WTC11 (cell line): ENCODE measurements at regions not wholly inside any gene's neighbourhood (a gene's known extent, or its start where the extent isn't known, plus 50 kb on each side); places are given as distances from the start of the nearest gene placed in this dataset.

Experiments
- ATAC-seq: fragments of 200-7000 bp; cut with Tn5 transposase; 2 replicates; pipeline ENCODE4 v1.10.0; 2021; ENCODE audit warnings: mild to moderate bottlenecking, moderate library complexity
- CTCF ChIA-PET: fragments of 300-600 bp; sonication (Branson Sonifier 250); formaldehyde crosslinking; loops from one replicate; lab custom pipeline; 2021; ENCODE audit warnings: antibody characterized with exemption; lab: Charles Lee
- POLR2A ChIA-PET: fragments of 350-600 bp; sonication (Branson Sonifier 250); formaldehyde crosslinking; loops from one replicate; lab custom pipeline; 2021; ENCODE audit warnings: antibody characterized with exemption; lab: Charles Lee
- DNase-seq: peaks from one replicate; pipeline ENCODE4 v3.0.0; 2021; ENCODE audit warnings: low spot score
- H3K27ac Mint-ChIP-seq: 2 replicates; pipeline ENCODE4 v1.8.0; 2021; ENCODE audit warnings: mixed read lengths
- H3K27me3 Mint-ChIP-seq: 2 replicates; pipeline ENCODE4 v1.8.0; 2021; ENCODE audit warnings: low read depth, mild to moderate bottlenecking, moderate library complexity, mixed read lengths
- H3K36me3 Mint-ChIP-seq: 2 replicates; pipeline ENCODE4 v1.8.0; 2021; ENCODE audit warnings: mixed read lengths
- H3K4me1 Mint-ChIP-seq: 2 replicates; pipeline ENCODE4 v1.8.0; 2022; ENCODE audit warnings: mixed read lengths
- H3K4me3 Mint-ChIP-seq: 2 replicates; pipeline ENCODE4 v1.8.0; 2021; ENCODE audit warnings: mild to moderate bottlenecking, moderate library complexity, mixed read lengths
- H3K9me3 Mint-ChIP-seq: 2 replicates; pipeline ENCODE4 v1.8.0; 2021; ENCODE audit warnings: mixed read lengths
- AR ChIP-seq: fragments of 250-450 bp; sonication (Bioruptor Pico); IDR thresholded peaks from 2 replicates; pipeline ENCODE4 v1.9.0; 2021; ENCODE audit warnings: mild to moderate bottlenecking
- CREB1 ChIP-seq: sonication (generic); formaldehyde crosslinking; IDR thresholded peaks from 2 replicates; pipeline ENCODE4 v1.8.0; 2023; ENCODE audit warnings: mild to moderate bottlenecking, missing genetic modification reagents
- E2F1 ChIP-seq: sonication (generic); formaldehyde crosslinking; IDR thresholded peaks from 2 replicates; pipeline ENCODE4 v1.8.0; 2022; ENCODE audit warnings: mild to moderate bottlenecking, missing genetic modification reagents
- FOXK1 ChIP-seq: sonication (generic); formaldehyde crosslinking; IDR thresholded peaks from 2 replicates; pipeline ENCODE4 v1.8.0; 2022; ENCODE audit warnings: mild to moderate bottlenecking, moderate library complexity, missing genetic modification reagents
- FOXP1 ChIP-seq: sonication (generic); formaldehyde crosslinking; IDR thresholded peaks from 2 replicates; pipeline ENCODE4 v1.8.0; 2022; ENCODE audit warnings: missing genetic modification reagents, mild to moderate bottlenecking, moderate library complexity, borderline replicate concordance
- FOXP4 ChIP-seq: sonication (generic); formaldehyde crosslinking; IDR thresholded peaks from 2 replicates; pipeline ENCODE4 v1.8.0; 2022; ENCODE audit warnings: mild to moderate bottlenecking, missing genetic modification reagents
- JAZF1 ChIP-seq: fragments of 250-450 bp; sonication (Bioruptor Pico); IDR thresholded peaks from 2 replicates; pipeline ENCODE4 v1.9.0; 2021; ENCODE audit warnings: moderate library complexity, mild to moderate bottlenecking, inconsistent platforms
- MXD4 ChIP-seq: fragments of 250-450 bp; sonication (Bioruptor Pico); IDR thresholded peaks from 2 replicates; pipeline ENCODE4 v1.8.0; 2021; ENCODE audit warnings: mild to moderate bottlenecking, moderate library complexity, borderline replicate concordance
- NFE2L1 ChIP-seq: sonication (generic); formaldehyde crosslinking; IDR thresholded peaks from 2 replicates; pipeline ENCODE4 v1.8.1; 2023; ENCODE audit warnings: missing genetic modification reagents
- OVOL2 ChIP-seq: fragments of 250-450 bp; sonication (Bioruptor Pico); IDR thresholded peaks from 2 replicates; pipeline ENCODE4 v1.9.0; 2021; ENCODE audit warnings: mild to moderate bottlenecking, borderline replicate concordance
- RELA ChIP-seq: sonication (generic); formaldehyde crosslinking; IDR thresholded peaks from 2 replicates; pipeline ENCODE4 v1.8.1; 2022; ENCODE audit warnings: missing genetic modification reagents, mild to moderate bottlenecking, borderline replicate concordance
- RORB ChIP-seq: fragments of 250-450 bp; sonication (Bioruptor Pico); IDR thresholded peaks from 2 replicates; pipeline ENCODE4 v1.9.0; 2021; ENCODE audit warnings: mild to moderate bottlenecking
- SP1 ChIP-seq: sonication (generic); formaldehyde crosslinking; conservative IDR thresholded peaks from 2 replicates; pipeline ENCODE4 v1.8.1; 2022; ENCODE audit warnings: missing genetic modification reagents
- ZNF121 ChIP-seq: sonication (generic); formaldehyde crosslinking; IDR thresholded peaks from 2 replicates; pipeline ENCODE4 v1.8.0; 2023; ENCODE audit warnings: missing genetic modification reagents
- ZNF219 ChIP-seq: sonication (generic); formaldehyde crosslinking; IDR thresholded peaks from 2 replicates; pipeline ENCODE4 v1.8.0; 2023; ENCODE audit warnings: missing genetic modification reagents, mild to moderate bottlenecking, borderline replicate concordance
- ZNF232 ChIP-seq: sonication (generic); formaldehyde crosslinking; IDR thresholded peaks from 2 replicates; pipeline ENCODE4 v1.8.0; 2022; ENCODE audit warnings: mild to moderate bottlenecking, missing genetic modification reagents
- ZNF263 ChIP-seq: sonication (generic); formaldehyde crosslinking; IDR thresholded peaks from 2 replicates; pipeline ENCODE4 v1.8.1; 2022; ENCODE audit warnings: low read depth, mild to moderate bottlenecking, moderate library complexity, missing genetic modification reagents
- ZNF425 ChIP-seq: fragments of 250-450 bp; sonication (Bioruptor Pico); conservative IDR thresholded peaks from 2 replicates; pipeline ENCODE4 v1.9.0; 2021; ENCODE audit warnings: mild to moderate bottlenecking

GRCh38 chr13:53174545-53174944 is 145.9 kb downstream of the OLFM4 start:
- Mint-ChIP-seq H3K36me3 (0 out of 2 replicates have a peak, but pooled peaks cover 4% of the 10 kb centered on the region), H3K27me3 (no peaks in the 10 kb centered on the region), H3K4me3 (no peak overlapping the region), H3K4me1 (no peaks in the 10 kb centered on the region), H3K9me3 (peaks cover 15% of the 10 kb centered on the region), H3K27ac (no peak overlapping the region)
- POLR2A ChIA-PET, result no interaction called here
- no peak for TF ChIP-seq FOXP1 (CRISPR knock-in tag)
- TF ChIP-seq RORB (CRISPR knock-in tag), result no peak
- TF ChIP-seq MXD4, result no peak
- no peak for TF ChIP-seq OVOL2 (CRISPR knock-in tag)
- TF ChIP-seq E2F1 (CRISPR knock-in tag), result no peak
- no peak for TF ChIP-seq FOXP4 (CRISPR knock-in tag)
- TF ChIP-seq ZNF263 (CRISPR knock-in tag), result no peak
- TF ChIP-seq FOXK1 (CRISPR knock-in tag), result no peak
- no peak for TF ChIP-seq AR
- TF ChIP-seq CREB1 (CRISPR knock-in tag), result no peak
- no peak for TF ChIP-seq JAZF1 (CRISPR knock-in tag)
- TF ChIP-seq ZNF425 (CRISPR knock-in tag), result no peak
- DNase-seq (no peak), ATAC-seq (no peak)
- CTCF ChIA-PET, result interaction anchor here (1.3 kb wide), 1 partner anchor 23 kb away, joined by 4 read pairs; no protein-coding TSS in a partner anchor

- no peak overlapping the region for H3K4me3 Mint-ChIP-seq
- POLR2A ChIA-PET, result no interaction called here
- no peak for ATAC-seq
- no peak for TF ChIP-seq SP1 (CRISPR knock-in tag)
- no peak for TF ChIP-seq NFE2L1 (CRISPR knock-in tag)
- TF ChIP-seq RELA (CRISPR knock-in tag), result no peak
- TF ChIP-seq, all 79 proteins: peak for 0
- H3K4me1 Mint-ChIP-seq, result no peaks in the 10 kb centered on the region
- no peak overlapping the region for H3K27ac Mint-ChIP-seq
- H3K36me3 Mint-ChIP-seq, result no peaks in the 10 kb centered on the region
- peaks cover 18% of the 10 kb centered on the region for H3K9me3 Mint-ChIP-seq
- H3K27me3 Mint-ChIP-seq, result peaks cover 4% of the 10 kb centered on the region; the same call in 1 of the 2 replicates
- DNase-seq, result no peak
- CTCF ChIA-PET, result interaction anchor here (0.8 kb wide), 1 partner anchor 10 kb away, joined by 3 read pairs; no protein-coding TSS in a partner anchor
These were observed 152.1 kb downstream of the OLFM4 start for GRCh38 chr13:53180684-53181083.

- H3K27ac Mint-ChIP-seq, result no peak overlapping the region
- ATAC-seq (no peak), DNase-seq (no peak)
- H3K9me3 Mint-ChIP-seq, result peaks cover 18% of the 10 kb centered on the region
- no peaks in the 10 kb centered on the region for H3K36me3 Mint-ChIP-seq
- H3K4me3 Mint-ChIP-seq, result no peak overlapping the region
- POLR2A ChIA-PET, result no interaction called here
- CTCF ChIA-PET, result interaction anchor here (1.4 to 2.3 kb wide), 2 partner anchors 18 to 214 kb away, joined by 4 to 9 read pairs; no protein-coding TSS in a partner anchor
- H3K4me1 Mint-ChIP-seq, result no peaks in the 10 kb centered on the region
- H3K27me3 Mint-ChIP-seq, result peaks cover 4% of the 10 kb centered on the region; the same call in 1 of the 2 replicates
- TF ChIP-seq E2F1 (CRISPR knock-in tag) (no peak), AR (no peak), ZNF219 (CRISPR knock-in tag) (no peak), ZNF121 (CRISPR knock-in tag) (no peak), ZNF232 (CRISPR knock-in tag) (no peak)
These were observed 154.1 kb downstream of the OLFM4 start for GRCh38 chr13:53182724-53183123.
